ENCODE measurements at regions not wholly inside any gene's neighbourhood (a gene's known extent, or its start where the extent isn't known, plus 50 kb on each side); places are given as distances from the start of the nearest gene placed in this dataset.
"Not testable (repeated sequence)": the region's sequence is repeated elsewhere in the genome, so short reads cannot be mapped to it uniquely, and the experiment has no call there.

GRCh38 chr18:42445359-42445758 is 490.3 kb downstream of the PIK3C3 start:
- no peak for DNase-seq (ENCODE audit: extremely low read depth in 1 of 2, low read depth in 1 of 2)

DNA sequence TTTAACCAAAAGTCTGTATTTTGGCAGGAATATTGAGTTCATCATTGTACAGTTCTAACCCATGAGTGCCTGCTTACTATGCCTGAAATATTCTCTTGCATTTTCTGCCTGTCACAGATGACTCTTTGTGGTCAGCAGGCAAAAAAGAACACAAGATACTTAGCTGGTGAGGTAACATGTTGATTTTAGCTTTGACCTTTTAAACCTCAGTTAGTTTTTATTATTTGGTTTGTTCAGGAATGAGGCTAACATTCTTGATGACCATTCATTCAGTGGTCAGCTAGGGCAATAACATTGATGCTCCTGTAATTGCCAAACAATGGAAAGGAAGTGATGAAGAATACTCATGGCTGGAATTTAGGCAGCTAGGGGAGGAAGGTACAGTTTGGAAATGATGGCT is 491.2 kb downstream of the PIK3C3 start:
- DNase-seq (ENCODE audit: extremely low read depth in 1 of 2, low read depth in 1 of 2) = no peak

DNA sequence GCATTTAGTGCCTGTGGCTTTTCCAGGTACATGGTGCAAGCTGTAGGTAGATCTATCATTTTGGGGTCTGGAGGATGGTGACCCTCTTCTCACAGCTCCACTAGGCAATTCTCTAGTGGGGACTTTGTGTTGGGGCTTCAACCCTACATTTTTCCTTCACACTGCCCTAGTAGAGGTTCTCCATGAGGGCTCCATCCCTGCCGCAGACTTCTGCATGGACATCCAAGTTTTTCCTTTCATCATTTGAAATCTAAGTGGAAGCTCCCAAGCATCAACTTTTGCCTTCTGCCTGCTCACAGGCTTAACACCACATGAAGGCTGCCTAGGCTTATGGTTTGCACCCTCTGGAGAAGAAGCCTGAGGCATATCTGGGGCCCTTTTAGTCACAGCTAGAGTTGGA is 492.7 kb downstream of the PIK3C3 start:
- no peak for DNase-seq (ENCODE audit: extremely low read depth in 1 of 2, low read depth in 1 of 2)

DNA sequence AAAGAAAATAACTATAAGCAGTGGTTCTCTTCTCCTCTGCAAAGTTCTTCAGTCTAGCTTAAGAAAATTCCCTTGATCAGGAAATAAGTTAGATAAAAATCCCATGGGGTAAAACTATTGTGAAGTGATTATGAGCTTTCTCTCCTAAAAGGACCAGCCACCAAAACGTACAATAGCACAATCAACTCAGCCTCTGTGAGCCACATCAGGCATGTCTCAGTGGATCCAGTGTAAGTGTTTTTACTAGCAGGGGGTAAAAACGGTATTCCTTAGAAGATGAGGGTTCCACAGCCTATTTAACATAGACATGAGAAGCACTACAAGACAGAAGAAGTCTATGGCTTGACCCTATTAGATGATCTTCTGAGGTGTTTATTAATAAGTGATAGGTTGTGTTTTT is 503.2 kb downstream of the PIK3C3 start:
- no peak for DNase-seq (ENCODE audit: extremely low read depth in 1 of 2, low read depth in 1 of 2)

GRCh38 chr18:42459873-42460272 is 504.8 kb downstream of the PIK3C3 start:
- no peak for DNase-seq (ENCODE audit: extremely low read depth in 1 of 2, low read depth in 1 of 2)

- DNase-seq (ENCODE audit: extremely low read depth in 1 of 2, low read depth in 1 of 2) = no peak
Observed at GRCh38 chr18:42471885-42472284, 516.9 kb downstream of the PIK3C3 start.

DNA sequence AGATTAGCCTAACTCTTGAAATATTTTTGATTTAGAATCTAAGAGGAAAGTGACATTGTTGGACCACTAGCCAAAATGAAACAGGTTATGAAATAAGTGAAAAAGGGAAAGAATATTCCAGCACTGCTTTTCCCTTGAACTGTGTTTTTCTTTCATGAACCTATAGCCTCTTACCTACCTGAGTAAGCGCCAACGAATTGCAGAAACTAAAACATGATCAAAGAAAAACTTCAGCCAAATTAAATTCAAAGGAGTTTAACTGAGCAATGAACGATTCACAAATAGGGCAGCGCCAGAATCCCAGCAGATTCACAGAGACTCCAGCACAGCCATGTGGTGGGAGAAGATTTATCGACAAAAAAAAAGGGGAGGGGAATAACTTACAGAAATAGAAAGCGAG is 518.6 kb downstream of the PIK3C3 start:
- DNase-seq (ENCODE audit: extremely low read depth in 1 of 2, low read depth in 1 of 2) = no peak

DNA sequence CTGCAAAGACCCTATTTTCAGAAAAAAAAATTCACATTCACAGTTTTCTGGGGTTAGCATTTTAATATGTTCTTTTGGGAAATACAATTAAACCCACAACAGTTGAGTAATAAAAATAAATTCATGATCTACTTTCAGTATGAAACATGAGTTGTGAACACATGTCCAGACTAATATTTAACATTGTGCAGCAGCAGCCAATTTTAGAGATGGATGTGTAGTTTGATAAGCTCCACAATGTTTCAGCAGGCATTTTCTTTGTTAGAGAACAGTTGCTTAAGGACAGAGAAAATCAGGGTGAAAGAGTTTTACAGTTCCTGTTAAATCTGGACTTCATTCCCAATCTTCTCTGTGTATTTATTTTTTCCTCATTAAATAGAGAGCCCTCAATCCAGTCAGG is 519.5 kb downstream of the PIK3C3 start:
- DNase-seq (ENCODE audit: extremely low read depth in 1 of 2, low read depth in 1 of 2) = no peak

DNA sequence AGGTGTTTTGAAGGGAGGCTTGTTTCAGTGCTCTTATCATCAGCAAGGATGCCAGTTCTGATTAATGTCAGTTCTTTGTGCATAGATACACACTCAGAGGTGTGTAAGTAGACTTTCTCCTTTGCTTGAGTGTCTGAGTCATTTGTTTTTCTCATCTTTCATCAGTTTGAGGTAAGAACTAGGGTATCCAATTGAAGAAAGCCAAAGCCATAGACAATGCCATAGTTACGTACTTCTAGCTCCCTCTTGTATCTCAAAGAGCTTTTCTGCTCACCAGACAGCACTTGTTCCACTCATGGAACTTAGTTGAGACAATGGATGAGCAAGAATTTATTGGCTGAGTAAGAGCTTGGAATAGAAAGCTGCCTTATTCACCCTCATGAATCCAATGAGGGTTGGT is 520.1 kb downstream of the PIK3C3 start:
- no peak for DNase-seq (ENCODE audit: extremely low read depth in 1 of 2, low read depth in 1 of 2)

DNA sequence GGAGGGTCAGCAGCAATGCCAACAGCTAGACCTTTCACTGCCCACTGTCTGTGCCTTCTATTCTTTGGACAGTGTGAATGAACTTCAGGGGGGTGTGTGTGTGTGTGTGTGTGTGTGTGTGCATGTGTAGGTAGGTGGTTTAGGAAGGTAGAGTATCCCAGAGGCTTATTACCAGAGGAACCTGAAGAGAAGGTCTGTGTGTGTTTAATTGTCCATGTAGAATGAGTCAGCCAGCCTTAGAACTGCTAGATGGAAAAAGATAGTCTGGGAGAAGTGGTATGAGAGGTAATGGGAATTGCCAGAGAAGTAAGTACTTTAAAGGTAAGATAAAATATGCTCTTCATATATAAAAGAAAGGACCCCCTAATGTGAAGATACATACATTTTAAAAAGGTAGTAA is 522.2 kb downstream of the PIK3C3 start:
- no peak for DNase-seq (ENCODE audit: extremely low read depth in 1 of 2, low read depth in 1 of 2)

DNA sequence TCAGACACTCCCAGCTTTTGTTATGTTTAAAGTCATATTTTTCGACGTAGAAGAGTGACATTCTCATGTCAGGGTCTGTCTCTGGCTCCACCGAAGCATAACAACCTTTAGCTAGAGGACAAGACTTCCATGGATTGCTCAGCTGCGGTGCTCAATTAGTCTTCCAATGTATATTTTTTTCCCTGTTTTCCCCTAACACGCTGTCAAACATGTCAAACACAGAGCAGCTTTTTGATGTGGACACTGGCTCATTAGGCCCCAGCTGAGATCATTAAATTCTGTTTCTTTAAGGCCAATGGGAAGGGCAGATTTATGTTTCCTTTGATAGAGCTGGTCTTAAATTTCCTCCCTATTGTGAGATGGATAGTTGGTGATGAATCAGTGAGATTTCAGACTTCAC is 525.4 kb downstream of the PIK3C3 start:
- DNase-seq (ENCODE audit: extremely low read depth in 1 of 2, low read depth in 1 of 2) = no peak

- no peak for DNase-seq (ENCODE audit: extremely low read depth in 1 of 2, low read depth in 1 of 2)
Observed at GRCh38 chr18:42484648-42485047, 529.6 kb downstream of the PIK3C3 start.

DNA sequence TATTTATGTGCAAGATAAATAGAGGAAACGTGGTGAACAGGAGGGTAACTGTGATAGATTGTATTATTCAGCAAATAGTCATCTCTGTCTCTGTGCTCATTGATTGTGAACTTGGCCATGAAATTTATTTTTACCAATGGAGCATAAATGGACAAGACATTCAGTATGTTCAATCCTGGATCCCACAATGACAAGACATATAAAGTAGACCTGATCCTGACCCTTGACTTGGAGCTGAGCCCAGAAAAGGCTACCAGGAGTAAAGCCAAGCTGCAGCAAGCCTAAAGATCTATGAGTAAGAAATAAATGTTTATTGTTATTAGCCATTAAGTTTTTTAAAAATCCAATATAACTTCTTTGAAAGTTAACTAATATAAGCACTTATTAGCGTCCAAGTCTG is 531.2 kb downstream of the PIK3C3 start:
- no peak for DNase-seq (ENCODE audit: extremely low read depth in 1 of 2, low read depth in 1 of 2)

- no peak for DNase-seq (ENCODE audit: extremely low read depth in 1 of 2, low read depth in 1 of 2)
Observed at GRCh38 chr18:42508683-42509296, 553.8 kb downstream of the PIK3C3 start.

GRCh38 chr18:42509750-42510415 is 554.8 kb downstream of the PIK3C3 start:
- DNase-seq (ENCODE audit: extremely low read depth in 1 of 2, low read depth in 1 of 2) = no peak

DNA sequence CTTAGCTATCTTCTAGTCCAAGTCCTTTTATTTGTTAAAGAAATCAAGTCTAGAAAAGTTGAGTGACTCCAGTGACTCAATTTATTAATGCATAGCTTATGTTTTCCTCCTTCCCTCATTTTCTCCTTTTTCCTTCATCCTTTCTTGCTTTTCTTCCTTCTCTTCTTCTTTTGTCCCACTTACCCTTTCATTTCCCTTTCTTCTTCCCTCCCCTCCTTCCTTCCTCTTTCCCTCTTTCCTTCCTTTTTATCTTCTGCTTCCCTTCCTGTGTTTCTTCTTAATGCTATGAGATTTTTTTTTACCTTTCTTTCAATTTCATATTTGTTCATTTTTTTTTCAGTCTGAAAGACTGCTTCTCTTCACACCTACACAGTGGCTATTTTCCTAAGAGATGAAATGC is 555.5 kb downstream of the PIK3C3 start:
- no peak for DNase-seq (ENCODE audit: extremely low read depth in 1 of 2, low read depth in 1 of 2)

DNA sequence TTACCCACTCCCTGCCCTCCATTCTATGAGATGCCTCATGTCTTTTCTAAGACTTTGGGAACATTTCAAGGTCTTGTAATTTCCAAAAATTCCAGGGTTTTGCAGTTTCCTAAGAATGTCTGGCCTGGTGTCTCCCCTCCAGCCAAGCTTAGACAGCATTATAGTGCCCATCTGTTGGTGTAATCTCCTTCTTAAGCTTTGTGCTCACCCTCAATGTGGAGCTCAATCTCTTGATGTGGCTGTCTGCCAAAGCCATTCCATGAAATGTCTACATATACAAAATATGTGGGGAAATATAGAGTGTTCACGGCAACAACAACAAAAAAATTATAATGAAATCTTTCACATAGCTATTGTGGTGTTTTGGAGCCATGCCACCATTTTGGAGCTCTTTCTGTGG is 558.4 kb downstream of the PIK3C3 start:
- DNase-seq (ENCODE audit: extremely low read depth in 1 of 2, low read depth in 1 of 2) = no peak

- DNase-seq (ENCODE audit: extremely low read depth in 1 of 2, low read depth in 1 of 2) = no peak
Observed at GRCh38 chr18:42514512-42514911, 559.5 kb downstream of the PIK3C3 start.

GRCh38 chr18:42517896-42518295 is 562.9 kb downstream of the PIK3C3 start:
- DNase-seq (ENCODE audit: extremely low read depth in 1 of 2, low read depth in 1 of 2) = no peak

GRCh38 chr18:42518331-42518730 is 563.3 kb downstream of the PIK3C3 start:
- DNase-seq (ENCODE audit: extremely low read depth in 1 of 2, low read depth in 1 of 2) = not testable (repeated sequence)

DNA sequence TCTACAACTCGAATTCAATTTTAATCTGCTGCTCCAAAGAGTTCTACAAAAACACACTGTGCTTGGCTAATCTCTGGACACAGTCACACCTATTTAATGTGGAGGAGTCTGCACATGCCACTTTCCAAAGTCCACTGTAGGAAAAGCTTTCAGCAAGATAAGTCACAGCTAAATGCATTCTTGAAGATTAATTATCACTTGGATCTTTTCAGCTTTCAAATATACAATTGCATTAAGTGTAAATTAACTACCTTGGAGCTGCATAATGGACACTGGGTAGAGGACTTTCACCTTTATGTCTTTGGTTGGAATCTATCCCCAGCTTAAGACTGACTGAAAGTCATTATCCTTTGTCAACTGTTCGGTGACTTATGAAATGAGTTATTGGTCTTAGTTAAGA is 565.1 kb downstream of the PIK3C3 start:
- no peak for DNase-seq (ENCODE audit: extremely low read depth in 1 of 2, low read depth in 1 of 2)

DNA sequence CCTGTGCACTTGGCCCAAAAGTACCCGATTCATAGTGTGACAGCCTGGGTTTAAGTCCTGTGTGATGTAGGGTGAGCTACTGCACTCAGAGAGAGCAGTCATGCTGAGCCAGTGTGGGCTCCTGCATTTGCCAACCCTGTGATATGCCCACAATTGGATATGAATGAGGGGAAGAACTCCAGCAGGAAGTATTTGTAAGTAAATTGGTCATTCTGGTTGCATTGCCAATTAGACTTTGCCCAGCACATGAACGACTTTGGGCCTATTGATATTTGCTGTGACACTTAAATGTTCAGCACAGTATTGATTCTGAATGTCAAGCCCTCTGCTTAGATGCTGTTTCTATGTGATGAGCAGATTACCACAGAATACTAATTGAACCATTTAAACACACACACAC is 570.9 kb downstream of the PIK3C3 start:
- DNase-seq (ENCODE audit: extremely low read depth in 1 of 2, low read depth in 1 of 2) = no peak

- DNase-seq (ENCODE audit: extremely low read depth in 1 of 2, low read depth in 1 of 2) = no peak
Observed at GRCh38 chr18:42527766-42528165, 572.7 kb downstream of the PIK3C3 start.
